HK-2 (cell line): ENCODE measurements at regions not wholly inside any gene's neighbourhood (a gene's known extent, or its start where the extent isn't known, plus 50 kb on each side); places are given as distances from the start of the nearest gene placed in this dataset.

Experiments used
- DNase-seq: peaks from one replicate; pipeline ENCODE4 v3.0.0-alpha.2; 2018; ENCODE audit not compliant: unreplicated experiment

DNA sequence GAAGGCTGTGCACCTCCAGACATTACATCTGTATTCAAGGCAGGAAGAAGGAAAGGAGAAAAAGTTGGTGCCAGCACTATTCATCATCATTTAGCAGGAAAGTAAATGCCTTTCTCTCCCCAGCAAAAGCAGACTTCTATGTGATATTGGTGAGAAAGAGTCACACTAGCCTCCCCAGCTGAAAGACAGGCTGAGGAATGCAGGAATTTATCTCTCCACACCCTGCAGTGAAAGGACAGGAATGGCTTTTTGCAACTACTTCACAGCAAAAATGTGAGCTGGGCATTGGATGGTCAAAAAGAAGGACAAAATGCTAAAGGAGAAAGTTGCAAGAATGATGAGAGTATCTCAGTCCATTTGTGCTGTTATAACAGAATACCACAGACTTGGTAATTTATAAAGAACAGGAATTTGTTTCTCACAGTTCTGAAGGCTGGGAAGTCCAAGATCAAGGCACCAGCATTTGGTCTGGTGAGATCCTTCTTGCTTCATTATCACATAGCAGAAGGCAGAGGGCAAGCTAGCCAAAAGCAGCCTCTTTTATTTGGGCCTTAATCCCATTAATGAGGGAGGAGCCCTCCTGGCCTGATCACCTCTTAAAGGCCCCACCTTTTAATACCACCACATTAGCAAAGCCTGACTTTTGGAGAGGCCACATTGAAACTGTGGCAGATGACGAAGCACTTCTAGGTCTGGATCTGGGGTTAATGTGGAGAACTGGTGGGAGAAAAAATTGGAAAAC, 388.1 kb upstream of the SLC14A2 start:
- DNase-seq: no peak

GRCh38 chr18:45228796-45229388, 386.4 kb upstream of the SLC14A2 start:
- DNase-seq: no peak

DNA sequence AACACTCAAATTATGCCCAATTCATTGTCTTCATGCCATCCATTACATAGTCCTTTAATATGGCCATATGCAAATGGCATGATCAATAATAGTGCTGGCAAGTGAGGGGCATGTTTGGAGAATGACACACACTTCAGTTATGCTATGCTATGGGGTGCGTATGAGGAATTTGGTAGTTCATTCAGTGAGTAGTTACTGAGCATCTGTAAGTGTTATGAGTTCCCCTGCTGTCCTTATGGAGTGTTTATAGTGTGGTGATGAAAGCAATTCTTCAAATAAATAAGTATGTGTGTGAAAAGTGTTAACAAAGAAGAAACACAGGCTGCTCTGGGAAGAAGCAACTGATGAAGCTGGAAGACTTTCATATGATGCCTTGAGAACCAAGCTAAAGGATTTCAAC, 383.7 kb upstream of the SLC14A2 start:
- DNase-seq: no peak

DNA sequence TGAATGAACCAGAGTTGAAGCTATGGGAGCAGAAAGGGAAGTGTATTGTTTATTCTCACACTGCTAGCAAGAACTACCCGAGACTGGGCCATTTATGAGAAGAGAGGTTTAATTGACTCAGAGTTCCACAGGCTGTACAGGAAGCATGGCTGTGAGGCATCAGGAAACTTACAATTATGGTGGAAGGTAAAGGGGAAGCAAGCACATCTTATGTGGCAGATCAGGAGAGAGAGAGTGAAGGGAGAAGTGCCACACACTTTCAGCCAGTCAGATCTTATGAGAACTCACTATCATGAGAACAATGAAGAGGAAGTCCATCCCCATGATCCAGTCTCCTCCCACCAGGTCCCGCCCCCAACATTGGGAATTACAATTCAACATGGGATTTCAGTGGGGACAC, 383.2 kb upstream of the SLC14A2 start:
- no peak for DNase-seq

GRCh38 chr18:45236676-45237075, 378.6 kb upstream of the SLC14A2 start:
- no peak for DNase-seq

GRCh38 chr18:45237343-45238098, 377.8 kb upstream of the SLC14A2 start:
- DNase-seq: no peak

DNA sequence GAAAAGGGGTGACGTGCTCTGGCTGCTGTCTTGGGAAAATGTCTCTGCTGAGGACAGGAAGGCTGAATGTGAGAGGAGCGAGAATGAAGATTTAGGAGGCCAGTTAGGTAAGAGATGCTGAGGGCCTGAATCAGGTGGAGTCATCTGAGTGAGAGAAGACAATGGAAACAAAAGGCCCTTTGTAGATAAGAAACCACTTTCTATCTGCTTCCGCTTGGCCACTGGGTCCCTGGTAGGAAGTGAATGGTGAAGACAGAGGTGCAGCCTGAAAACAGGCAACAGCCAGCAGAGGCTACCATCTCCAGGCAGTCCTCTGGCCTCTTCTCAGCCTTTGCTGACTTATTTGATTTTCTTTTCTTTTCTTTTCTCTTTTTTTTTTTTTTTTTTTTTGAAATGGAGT, 374.0 kb upstream of the SLC14A2 start:
- DNase-seq: no peak

GRCh38 chr18:45241982-45242565, 373.2 kb upstream of the SLC14A2 start:
- no peak for DNase-seq

DNA sequence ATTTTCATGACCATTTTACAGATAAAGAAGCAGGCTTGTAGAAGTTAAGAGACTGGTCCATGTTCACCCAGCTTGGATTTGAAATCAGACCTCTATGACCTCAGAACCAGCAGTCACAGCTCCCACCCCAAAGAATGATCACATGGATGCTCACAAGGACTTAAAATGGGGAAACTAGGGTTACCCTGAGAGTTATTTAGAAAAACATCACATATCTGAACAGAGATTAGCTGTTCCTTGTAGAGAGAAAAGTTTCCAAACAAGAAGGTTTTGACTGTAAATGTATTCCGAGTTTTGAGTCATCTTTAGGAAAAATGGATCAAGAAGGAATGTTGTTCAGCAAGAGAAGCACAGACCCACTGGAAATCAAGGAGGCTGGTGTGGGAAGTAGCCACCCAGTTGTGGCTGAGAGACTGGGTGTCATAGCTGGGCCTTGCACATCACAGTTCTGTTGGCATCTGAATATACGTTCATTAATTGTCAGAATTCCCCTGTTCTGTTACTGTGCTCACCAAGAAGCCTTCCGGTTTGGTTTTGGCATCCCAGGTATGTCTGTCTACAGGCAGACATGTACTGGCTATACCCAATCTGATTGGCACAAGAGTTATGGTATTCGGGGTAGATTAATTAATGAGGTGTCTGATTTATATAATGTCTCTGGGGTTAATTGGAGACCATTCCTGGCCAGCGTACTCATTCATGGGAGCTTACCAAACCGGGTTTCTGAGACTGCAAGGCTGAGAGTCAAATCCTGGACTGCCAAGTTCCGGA, 371.8 kb upstream of the SLC14A2 start:
- no peak for DNase-seq

GRCh38 chr18:45245091-45245511, 370.2 kb upstream of the SLC14A2 start:
- DNase-seq: no peak

- DNase-seq: no peak
Observed at GRCh38 chr18:45248240-45248903, 366.9 kb upstream of the SLC14A2 start.

DNA sequence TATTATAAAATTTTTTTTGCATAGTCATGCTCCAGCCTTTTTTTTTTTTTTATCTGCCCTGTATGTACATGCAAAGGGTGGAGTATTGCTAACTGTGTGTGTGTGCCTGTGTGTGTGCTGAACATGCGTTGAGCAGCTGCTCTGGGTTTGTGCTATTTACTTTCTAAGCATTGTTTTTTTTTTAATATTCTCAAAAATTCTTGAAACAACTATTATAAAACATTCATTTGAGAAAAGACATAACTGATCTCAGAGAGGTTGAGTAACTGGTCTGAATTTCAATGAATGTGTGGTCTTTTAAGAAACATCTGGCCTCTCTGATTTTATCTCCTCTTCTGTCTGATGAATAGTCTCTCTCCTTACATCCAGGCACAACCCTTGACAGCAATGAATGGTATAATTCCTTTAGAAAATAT, 366.0 kb upstream of the SLC14A2 start:
- DNase-seq: no peak

- no peak for DNase-seq
Observed at GRCh38 chr18:45250479-45250878, 364.8 kb upstream of the SLC14A2 start.

DNA sequence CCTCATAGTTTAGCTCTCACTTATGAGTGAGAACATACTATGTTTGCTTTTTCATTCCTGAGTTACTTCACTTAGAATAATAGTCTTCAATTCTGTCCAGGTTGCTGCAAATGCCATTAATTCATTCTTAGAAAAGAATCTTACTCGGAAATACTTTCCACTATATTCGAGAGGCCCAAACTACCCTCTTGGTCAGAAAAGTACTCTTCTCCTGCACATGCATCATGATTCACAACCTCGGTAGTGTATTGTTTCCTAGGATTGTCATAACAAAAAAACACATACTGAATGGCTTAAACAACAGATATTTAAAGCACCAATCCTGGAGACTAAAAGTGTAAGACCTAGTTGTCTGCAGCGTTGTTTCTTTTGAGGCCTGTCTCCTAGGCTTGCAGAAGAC, 364.0 kb upstream of the SLC14A2 start:
- no peak for DNase-seq

DNA sequence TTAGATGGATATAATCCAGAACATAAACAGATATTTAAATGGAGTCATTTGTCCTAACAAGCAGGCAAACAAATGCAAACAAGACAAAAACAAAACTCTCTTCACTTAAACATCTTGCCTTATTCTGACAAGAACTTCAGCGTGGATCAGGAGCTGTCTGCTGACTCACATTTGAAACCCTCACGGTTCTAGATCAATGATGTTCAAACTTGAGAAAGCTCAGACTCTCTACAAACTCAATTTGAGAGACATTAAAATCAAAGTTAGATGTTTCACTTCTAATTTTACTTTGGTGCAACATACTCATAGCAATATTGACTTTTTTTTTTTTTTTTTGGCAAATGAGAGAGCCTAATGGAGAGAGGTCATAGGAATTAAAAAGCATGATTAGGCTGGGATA, 362.8 kb upstream of the SLC14A2 start:
- DNase-seq: no peak

DNA sequence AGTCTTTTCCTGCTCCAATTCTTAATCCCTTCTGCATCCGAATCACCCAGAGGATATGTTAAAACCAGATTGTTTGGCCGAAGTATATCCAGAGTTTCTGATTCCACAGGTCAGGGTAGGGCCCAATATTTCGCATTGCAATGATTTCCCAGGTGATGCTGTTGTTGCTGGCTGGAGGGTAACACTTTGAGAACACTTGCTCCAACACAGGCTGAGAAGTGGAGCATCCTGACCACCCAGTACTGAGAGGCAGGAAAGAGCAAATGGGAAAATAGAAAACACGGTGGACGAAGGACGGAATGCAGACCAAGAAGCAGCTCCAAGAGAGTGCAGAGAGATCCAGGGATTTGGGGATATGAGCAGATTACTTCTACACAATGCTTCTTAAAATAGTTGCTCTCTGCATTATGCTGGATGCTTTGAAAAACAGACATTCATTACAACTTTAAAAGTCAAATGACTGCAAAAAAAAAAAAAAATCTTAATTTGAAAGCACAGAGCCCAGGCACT, 362.2 kb upstream of the SLC14A2 start:
- DNase-seq: no peak

DNA sequence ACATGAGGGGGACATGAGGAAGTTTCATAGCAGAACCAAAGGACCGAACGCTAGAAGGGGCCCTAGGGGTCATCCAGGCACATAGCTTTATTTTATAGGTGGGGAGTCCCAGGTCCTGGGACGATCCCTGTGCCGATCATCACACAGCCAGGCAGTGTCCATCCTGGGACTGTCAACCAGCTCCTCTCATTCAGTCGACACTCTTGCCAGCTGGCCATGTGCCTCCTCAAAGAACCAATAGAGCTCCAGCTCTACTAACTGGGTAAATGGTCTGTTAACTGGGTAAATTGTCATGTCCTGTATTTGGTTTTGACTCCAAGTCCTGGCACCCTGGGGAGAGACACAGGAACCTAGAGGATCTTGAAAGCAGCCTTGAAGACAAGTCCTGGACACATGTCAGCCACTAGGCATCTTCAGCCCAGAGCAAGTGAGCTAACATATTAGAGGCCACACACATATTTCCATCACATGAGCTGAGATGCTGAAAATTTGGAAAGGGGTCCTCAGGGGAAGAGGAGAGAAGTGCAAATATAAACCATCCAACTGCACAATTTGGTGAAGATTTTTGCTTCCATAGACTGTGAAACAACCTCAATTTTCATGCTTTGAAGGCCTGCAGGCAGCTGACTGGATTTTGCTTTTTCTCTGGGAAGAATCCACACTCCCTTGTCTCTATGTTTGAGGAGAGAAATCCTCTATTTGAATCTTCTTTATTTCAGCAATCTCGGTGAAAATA, 361.1 kb upstream of the SLC14A2 start:
- no peak for DNase-seq

GRCh38 chr18:45254709-45255082, 360.6 kb upstream of the SLC14A2 start:
- no peak for DNase-seq

- DNase-seq: peak; percentile 10
Observed at GRCh38 chr18:45255197-45255890, 359.9 kb upstream of the SLC14A2 start.

DNA sequence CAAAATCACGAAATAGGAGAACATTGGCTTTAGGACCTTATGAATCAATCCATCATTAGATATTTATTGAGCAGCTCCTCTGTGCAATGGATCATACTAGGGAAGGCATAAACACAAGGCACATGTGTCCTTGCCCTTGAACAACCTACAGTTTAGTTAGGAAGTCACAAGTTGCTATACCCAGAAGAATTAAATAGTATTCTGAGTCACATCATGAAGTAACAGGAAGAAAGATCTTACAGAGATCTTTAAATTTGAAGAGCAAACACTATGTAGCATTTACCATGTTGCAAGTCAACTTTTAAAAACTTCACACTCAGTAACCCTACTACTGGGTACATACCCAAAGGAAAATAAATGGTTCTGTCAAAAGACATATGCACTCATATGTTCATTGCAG, 355.2 kb upstream of the SLC14A2 start:
- no peak for DNase-seq
